SK-N-SH (cell line): ENCODE measurements at regions not wholly inside any gene's neighbourhood (a gene's known extent, or its start where the extent isn't known, plus 50 kb on each side); places are given as distances from the start of the nearest gene placed in this dataset.

Experiments
- CTCF ChIA-PET: fragments of 300-600, 350-600 bp; formaldehyde crosslinking; extraction: SDS; loops from one replicate; lab custom pipeline; 2021; lab: Yijun Ruan, JAX
- POLR2A ChIA-PET: fragments of 350-600 bp; sonication (Branson Sonifier 250); formaldehyde crosslinking; extraction: SDS; loops from one replicate; lab custom pipeline; 2020; ENCODE audit warnings: antibody characterized with exemption, inconsistent platforms; lab: Yijun Ruan, JAX
- DNase-seq: peaks from one replicate; pipeline ENCODE4 v3.0.0; 2012
- H2AFZ ChIP-seq: fragments of 200-600 bp; sonication (generic); 2 replicates; pipeline ENCODE4 v1.8.1; 2016; ENCODE audit warnings: antibody characterized with exemption, mild to moderate bottlenecking, low read depth
- H3F3A ChIP-seq: fragments of 200-600 bp; sonication (generic); replicated peaks from 2 replicates; pipeline ENCODE3; 2016; ENCODE audit warnings: antibody characterized with exemption, mild to moderate bottlenecking; ENCODE audit not compliant: insufficient read depth
- H3K27ac ChIP-seq, 2 experiments: fragments of 200-500 bp in 1 of 2; fragments of 200-600 bp in 1 of 2; sonication (Bioruptor generic) in 1 of 2; sonication (generic), shearing (Covaris generic) in 1 of 2; 2 replicates each; pipeline versions ENCODE4 v1.5.1 to v1.6.1; 2014 to 2016; ENCODE audit warnings: low read depth in 2 of 2, inconsistent platforms in 1 of 2, low read length in 1 of 2, mild to moderate bottlenecking in 1 of 2, mixed read lengths in 1 of 2
- H3K27me3 ChIP-seq: fragments of 200-600 bp; sonication (generic), shearing (Covaris generic); 2 replicates; pipeline ENCODE4 v1.6.1; 2016; ENCODE audit warnings: mixed run types; ENCODE audit not compliant: insufficient read depth
- H3K36me3 ChIP-seq, 2 experiments: fragments of 200-500 bp in 1 of 2; fragments of 200-600 bp in 1 of 2; sonication (Bioruptor generic) in 1 of 2; sonication (generic) in 1 of 2; replicated peaks in 1 of 2; 2 replicates each; pipeline versions ENCODE3 to v1.5.1; 2014 to 2016; ENCODE audit warnings: low read length in 1 of 2, mild to moderate bottlenecking in 1 of 2; ENCODE audit not compliant: insufficient read depth in 2 of 2, control insufficient read depth in 1 of 2
- H3K4me1 ChIP-seq, 2 experiments: fragments of 200-500 bp in 1 of 2; fragments of 200-600 bp in 1 of 2; sonication (Bioruptor generic) in 1 of 2; sonication (generic), shearing (Covaris generic) in 1 of 2; 2 replicates each; pipeline versions ENCODE4 v1.5.1 to v1.6.1; 2014 to 2016; ENCODE audit warnings: low read depth in 1 of 2, low read length in 1 of 2, mixed run types in 1 of 2; ENCODE audit not compliant: insufficient read depth in 2 of 2, control insufficient read depth in 1 of 2
- H3K4me2 ChIP-seq: fragments of 200-600 bp; sonication (generic), shearing (Covaris generic); 2 replicates; pipeline ENCODE4 v1.6.1; 2017; ENCODE audit warnings: mixed run types
- H3K4me3 ChIP-seq, 2 experiments: fragments of 200-500 bp in 1 of 2; fragments of 200-600 bp in 1 of 2; sonication (Bioruptor generic) in 1 of 2; sonication (generic), shearing (Covaris generic) in 1 of 2; 2 replicates each; pipeline versions ENCODE4 v1.5.1 to v1.8.1; 2014 to 2016; ENCODE audit warnings: low read depth in 2 of 2, inconsistent platforms in 1 of 2, low read length in 1 of 2, mild to moderate bottlenecking in 1 of 2, mixed read lengths in 1 of 2, moderate library complexity in 1 of 2
- H3K79me2 ChIP-seq: fragments of 200-600 bp; sonication (generic); 2 replicates; pipeline ENCODE4 v1.8.1; 2017; ENCODE audit warnings: mild to moderate bottlenecking; ENCODE audit not compliant: insufficient read depth
- H3K9ac ChIP-seq: fragments of 200-600 bp; sonication (generic); 2 replicates; pipeline ENCODE4 v1.6.1; 2017; ENCODE audit warnings: mixed run types
- H3K9me2 ChIP-seq: fragments of 200-600 bp; sonication (generic); 2 replicates; pipeline ENCODE4 v1.6.1; 2017; ENCODE audit warnings: mixed run types
- H3K9me3 ChIP-seq: fragments of 200-600 bp; sonication (generic); 2 replicates; pipeline ENCODE4 v1.6.1; 2017; ENCODE audit warnings: mixed run types, mild to moderate bottlenecking, moderate library complexity
- H4K20me1 ChIP-seq: fragments of 200-600 bp; sonication (generic); 2 replicates; pipeline ENCODE4 v1.6.1; 2017; ENCODE audit warnings: mild to moderate bottlenecking, mixed run types; ENCODE audit not compliant: insufficient read depth
- CHD2 ChIP-seq: fragments of 150-350 bp; IDR thresholded peaks from 2 replicates; pipeline ENCODE4 v1.6.1; 2018; ENCODE audit warnings: low read length; ENCODE audit not compliant: partially characterized antibody
- ELF1 ChIP-seq: IDR thresholded peaks from 2 replicates; pipeline ENCODE4 v1.4.0; 2012
- EZH2phosphoT487 ChIP-seq: fragments of 200-600 bp; sonication (generic); IDR thresholded peaks from 2 replicates; pipeline ENCODE4 v1.6.1; 2017; ENCODE audit warnings: low read depth, mixed run types, mild to moderate bottlenecking, antibody characterized with exemption, moderate library complexity, borderline replicate concordance
- FOSL2 ChIP-seq: IDR thresholded peaks from 2 replicates; pipeline ENCODE4 v1.4.0; 2012; ENCODE audit warnings: low read depth, mild to moderate bottlenecking, moderate library complexity, borderline replicate concordance
- FOXJ3 ChIP-seq: sonication (generic); formaldehyde crosslinking; IDR thresholded peaks from 2 replicates; pipeline ENCODE4 v1.5.1; 2020; ENCODE audit warnings: mild to moderate bottlenecking, missing genetic modification reagents
- GABPA ChIP-seq: IDR thresholded peaks from 2 replicates; pipeline ENCODE4 v1.4.0; 2012; ENCODE audit warnings: low read depth, mild to moderate bottlenecking
- GATA2 ChIP-seq: sonication (generic); formaldehyde crosslinking; IDR thresholded peaks from 2 replicates; pipeline ENCODE4 v1.5.0; 2020; ENCODE audit warnings: mild to moderate bottlenecking, missing genetic modification reagents
- MXI1 ChIP-seq: IDR thresholded peaks from 2 replicates; pipeline ENCODE4 v1.6.1; 2012; ENCODE audit warnings: mild to moderate bottlenecking, low read depth, low read length, improper control_type of control experiment
- NRF1 ChIP-seq: IDR thresholded peaks from 2 replicates; pipeline ENCODE4 v1.6.1; 2012; ENCODE audit warnings: low read depth, mild to moderate bottlenecking, low read length
- POLR2AphosphoS5 ChIP-seq: IDR thresholded peaks from 2 replicates; pipeline ENCODE4 v1.6.1; 2012; ENCODE audit warnings: low read depth, low read length
- RAD21 ChIP-seq: IDR thresholded peaks from 2 replicates; pipeline ENCODE4 v1.6.1; 2012; ENCODE audit warnings: mild to moderate bottlenecking, low read length
- RCOR1 ChIP-seq: fragments of 150-350 bp; IDR thresholded peaks from 2 replicates; pipeline ENCODE4 v1.6.1; 2017; ENCODE audit warnings: antibody characterized with exemption, low read length
- RXRA ChIP-seq: IDR thresholded peaks from 2 replicates; pipeline ENCODE4 v1.4.0; 2012; ENCODE audit warnings: low read depth, mild to moderate bottlenecking, borderline replicate concordance
- YY1 ChIP-seq: IDR thresholded peaks from 2 replicates; pipeline ENCODE4 v1.4.0; 2012; ENCODE audit warnings: low read depth, mild to moderate bottlenecking
- WGBS: methylation state at CpG from one replicate; pipeline ENCODE4 v1.1.6; 2017; ENCODE audit warnings: low lambda C conversion rate; 5-methylcytosine and 5-hydroxymethylcytosine counted together
- TF ChIP-seq, protein P1 (sequence below): fragments of 200-600 bp; sonication (generic); IDR thresholded peaks from 2 replicates; pipeline ENCODE4 v1.6.1; 2017; ENCODE audit warnings: antibody characterized with exemption, mild to moderate bottlenecking, moderate library complexity
- TF ChIP-seq, protein P2 (sequence below): IDR thresholded peaks from 2 replicates; pipeline ENCODE4 v1.4.0; 2012; ENCODE audit warnings: low read depth, borderline replicate concordance
- TF ChIP-seq, protein P3 (sequence below): IDR thresholded peaks from 2 replicates; pipeline ENCODE4; 2012
- TF ChIP-seq, protein P4 (sequence below): fragments of 150-350 bp; IDR thresholded peaks from 2 replicates; pipeline ENCODE4 v1.6.1; 2017; ENCODE audit warnings: antibody characterized with exemption, low read length, low read depth, borderline replicate concordance
- TF ChIP-seq, protein P5 (sequence below): IDR thresholded peaks from 2 replicates; pipeline ENCODE4 v1.4.0; 2012; ENCODE audit warnings: low read depth, borderline replicate concordance

DNA sequence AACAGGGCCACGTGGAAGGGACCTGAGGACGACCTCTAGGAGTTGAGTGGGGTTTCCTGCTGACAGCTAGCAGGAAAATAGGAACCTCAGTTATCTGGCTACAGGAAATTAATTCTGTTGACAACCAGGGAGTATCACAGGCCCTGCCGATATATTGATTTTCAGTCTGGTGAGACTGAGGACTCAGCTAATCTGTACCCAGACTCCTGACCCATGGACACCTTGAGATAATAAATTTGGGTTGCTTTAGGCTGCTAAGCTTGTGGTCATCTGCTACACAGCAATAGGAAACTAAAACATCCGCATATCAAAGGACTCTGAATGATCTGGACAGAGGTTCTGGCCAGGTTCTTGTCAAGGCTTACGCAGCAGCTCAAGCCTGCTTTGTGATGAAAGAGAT, 80.8 kb upstream of the CNEP1R1 start:
- H2AFZ ChIP-seq: no peak overlapping the region
- CTCF ChIA-PET: interaction anchor here (1.4 to 2.0 kb wide), 2 partner anchors 10 to 14 kb away, joined by 4 to 5 read pairs; no protein-coding TSS in a partner anchor
- TF ChIP-seq, protein P1, sequence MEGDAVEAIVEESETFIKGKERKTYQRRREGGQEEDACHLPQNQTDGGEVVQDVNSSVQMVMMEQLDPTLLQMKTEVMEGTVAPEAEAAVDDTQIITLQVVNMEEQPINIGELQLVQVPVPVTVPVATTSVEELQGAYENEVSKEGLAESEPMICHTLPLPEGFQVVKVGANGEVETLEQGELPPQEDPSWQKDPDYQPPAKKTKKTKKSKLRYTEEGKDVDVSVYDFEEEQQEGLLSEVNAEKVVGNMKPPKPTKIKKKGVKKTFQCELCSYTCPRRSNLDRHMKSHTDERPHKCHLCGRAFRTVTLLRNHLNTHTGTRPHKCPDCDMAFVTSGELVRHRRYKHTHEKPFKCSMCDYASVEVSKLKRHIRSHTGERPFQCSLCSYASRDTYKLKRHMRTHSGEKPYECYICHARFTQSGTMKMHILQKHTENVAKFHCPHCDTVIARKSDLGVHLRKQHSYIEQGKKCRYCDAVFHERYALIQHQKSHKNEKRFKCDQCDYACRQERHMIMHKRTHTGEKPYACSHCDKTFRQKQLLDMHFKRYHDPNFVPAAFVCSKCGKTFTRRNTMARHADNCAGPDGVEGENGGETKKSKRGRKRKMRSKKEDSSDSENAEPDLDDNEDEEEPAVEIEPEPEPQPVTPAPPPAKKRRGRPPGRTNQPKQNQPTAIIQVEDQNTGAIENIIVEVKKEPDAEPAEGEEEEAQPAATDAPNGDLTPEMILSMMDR: no peak
- TF ChIP-seq MXI1: no peak
- TF ChIP-seq POLR2AphosphoS5: no peak
- TF ChIP-seq RAD21: no peak
- TF ChIP-seq, protein P2, sequence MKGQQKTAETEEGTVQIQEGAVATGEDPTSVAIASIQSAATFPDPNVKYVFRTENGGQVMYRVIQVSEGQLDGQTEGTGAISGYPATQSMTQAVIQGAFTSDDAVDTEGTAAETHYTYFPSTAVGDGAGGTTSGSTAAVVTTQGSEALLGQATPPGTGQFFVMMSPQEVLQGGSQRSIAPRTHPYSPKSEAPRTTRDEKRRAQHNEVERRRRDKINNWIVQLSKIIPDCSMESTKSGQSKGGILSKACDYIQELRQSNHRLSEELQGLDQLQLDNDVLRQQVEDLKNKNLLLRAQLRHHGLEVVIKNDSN: no peak
- no peak for TF ChIP-seq CHD2
- TF ChIP-seq, protein P3, sequence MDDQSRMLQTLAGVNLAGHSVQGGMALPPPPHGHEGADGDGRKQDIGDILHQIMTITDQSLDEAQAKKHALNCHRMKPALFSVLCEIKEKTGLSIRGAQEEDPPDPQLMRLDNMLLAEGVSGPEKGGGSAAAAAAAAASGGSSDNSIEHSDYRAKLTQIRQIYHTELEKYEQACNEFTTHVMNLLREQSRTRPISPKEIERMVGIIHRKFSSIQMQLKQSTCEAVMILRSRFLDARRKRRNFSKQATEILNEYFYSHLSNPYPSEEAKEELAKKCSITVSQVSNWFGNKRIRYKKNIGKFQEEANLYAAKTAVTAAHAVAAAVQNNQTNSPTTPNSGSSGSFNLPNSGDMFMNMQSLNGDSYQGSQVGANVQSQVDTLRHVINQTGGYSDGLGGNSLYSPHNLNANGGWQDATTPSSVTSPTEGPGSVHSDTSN: no peak
- no peak for TF ChIP-seq NRF1
- TF ChIP-seq FOXJ3: no peak
- TF ChIP-seq FOSL2: no peak
- no peak for TF ChIP-seq GATA2 (CRISPR knock-in tag)
- TF ChIP-seq YY1: no peak
- TF ChIP-seq, protein P4, sequence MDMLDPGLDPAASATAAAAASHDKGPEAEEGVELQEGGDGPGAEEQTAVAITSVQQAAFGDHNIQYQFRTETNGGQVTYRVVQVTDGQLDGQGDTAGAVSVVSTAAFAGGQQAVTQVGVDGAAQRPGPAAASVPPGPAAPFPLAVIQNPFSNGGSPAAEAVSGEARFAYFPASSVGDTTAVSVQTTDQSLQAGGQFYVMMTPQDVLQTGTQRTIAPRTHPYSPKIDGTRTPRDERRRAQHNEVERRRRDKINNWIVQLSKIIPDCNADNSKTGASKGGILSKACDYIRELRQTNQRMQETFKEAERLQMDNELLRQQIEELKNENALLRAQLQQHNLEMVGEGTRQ: no peak
- TF ChIP-seq RCOR1: no peak
- TF ChIP-seq EZH2phosphoT487: no peak
- no peak for TF ChIP-seq RXRA
- TF ChIP-seq, protein P5, sequence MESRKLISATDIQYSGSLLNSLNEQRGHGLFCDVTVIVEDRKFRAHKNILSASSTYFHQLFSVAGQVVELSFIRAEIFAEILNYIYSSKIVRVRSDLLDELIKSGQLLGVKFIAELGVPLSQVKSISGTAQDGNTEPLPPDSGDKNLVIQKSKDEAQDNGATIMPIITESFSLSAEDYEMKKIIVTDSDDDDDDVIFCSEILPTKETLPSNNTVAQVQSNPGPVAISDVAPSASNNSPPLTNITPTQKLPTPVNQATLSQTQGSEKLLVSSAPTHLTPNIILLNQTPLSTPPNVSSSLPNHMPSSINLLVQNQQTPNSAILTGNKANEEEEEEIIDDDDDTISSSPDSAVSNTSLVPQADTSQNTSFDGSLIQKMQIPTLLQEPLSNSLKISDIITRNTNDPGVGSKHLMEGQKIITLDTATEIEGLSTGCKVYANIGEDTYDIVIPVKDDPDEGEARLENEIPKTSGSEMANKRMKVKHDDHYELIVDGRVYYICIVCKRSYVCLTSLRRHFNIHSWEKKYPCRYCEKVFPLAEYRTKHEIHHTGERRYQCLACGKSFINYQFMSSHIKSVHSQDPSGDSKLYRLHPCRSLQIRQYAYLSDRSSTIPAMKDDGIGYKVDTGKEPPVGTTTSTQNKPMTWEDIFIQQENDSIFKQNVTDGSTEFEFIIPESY: no peak
- TF ChIP-seq GABPA: no peak
- no peak for TF ChIP-seq ELF1
- TF ChIP-seq, all 33 proteins: peak for 0
- POLR2A ChIA-PET: no interaction called here
- no peaks in the 10 kb centered on the region for H3K9me3 ChIP-seq
- no peaks in the 10 kb centered on the region for H4K20me1 ChIP-seq
- DNase-seq: no peak
- no peaks in the 10 kb centered on the region for H3K4me1 ChIP-seq
- no peaks in the 10 kb centered on the region for H3K27me3 ChIP-seq
- H3K4me2 ChIP-seq: no peak overlapping the region
- H3K27ac ChIP-seq: no peak overlapping the region
- H3K9ac ChIP-seq: no peak overlapping the region
- 43% methylated on average over 5 of the region's 5 CpGs for WGBS
- no peak overlapping the region for H3K4me3 ChIP-seq
- no peaks in the 10 kb centered on the region for H3K36me3 ChIP-seq
- H3K9me2 ChIP-seq: no peaks in the 10 kb centered on the region
- no peaks in the 10 kb centered on the region for H3F3A ChIP-seq
- no peaks in the 10 kb centered on the region for H3K79me2 ChIP-seq
